Right lobe of liver (tissue), 4 donors: ENCODE measurements at regions not wholly inside any gene's neighbourhood (a gene's known extent, or its start where the extent isn't known, plus 50 kb on each side); places are given as distances from the start of the nearest gene placed in this dataset.

Experiments
- CTCF ChIP-seq, 4 donors: fragments of 200-600 bp in 3 of 4; fragments of 450-650 bp in 1 of 4; IDR thresholded peaks; one replicate each; pipeline versions ENCODE4 v1.5.1 to v1.8.0; 2016 to 2022; ENCODE audit warnings: antibody characterized with exemption in 4 of 4, mild to moderate bottlenecking in 2 of 4
- POLR2A ChIP-seq: fragments of 450-650 bp; IDR thresholded peaks from one replicate; pipeline ENCODE4 v1.6.1; 2017; ENCODE audit warnings: antibody characterized with exemption, mild to moderate bottlenecking
- donor health status: DM: no; HTN: no; CAD: no.
- donor health status: DM: no; HTN: no; CAD: no.
- donor health status: DM: no; HTN: yes; CAD: no.

- TF ChIP-seq CTCF (IDR thresholded peaks at IDR 0.05) (no peak), POLR2A (no peak)
Observed at GRCh38 chr17:13176436-13176835, 158.6 kb upstream of the ELAC2 start.
